ENCODE measurements at regions not wholly inside any gene's neighbourhood (a gene's known extent, or its start where the extent isn't known, plus 50 kb on each side); places are given as distances from the start of the nearest gene placed in this dataset.
"Not testable (repeated sequence)": the region's sequence is repeated elsewhere in the genome, so short reads cannot be mapped to it uniquely, and the experiment has no call there.

- not testable (repeated sequence) for TF ChIP-seq EZH2 (IDR thresholded peaks at IDR 0.05; ENCODE audit: insufficient read depth, poor library complexity, severe bottlenecking); EZH2phosphoT487 (IDR thresholded peaks at IDR 0.05; ENCODE audit: insufficient read depth, low read depth)
Measured at GRCh38 chr4:33130662-33131061, 2410.5 kb downstream of the PCDH7 start.
